Loucy (cell line): ENCODE measurements at regions not wholly inside any gene's neighbourhood (a gene's known extent, or its start where the extent isn't known, plus 50 kb on each side); places are given as distances from the start of the nearest gene placed in this dataset.

Experiments
- H2AFZ ChIP-seq: fragments of 200-600 bp; sonication (generic); 2 replicates; pipeline ENCODE4 v1.6.0; 2016; ENCODE audit warnings: antibody characterized with exemption, mild to moderate bottlenecking, low read length, moderate library complexity
- H3F3A ChIP-seq: fragments of 200-600 bp; 2 replicates; pipeline ENCODE4 v1.6.0; 2016; ENCODE audit warnings: antibody characterized with exemption, low read depth, mild to moderate bottlenecking
- H3K27me3 ChIP-seq: fragments of 200-600 bp; sonication (generic); 2 replicates; pipeline ENCODE4 v1.6.1; 2014; ENCODE audit warnings: low read length, mild to moderate bottlenecking; ENCODE audit not compliant: insufficient read depth, poor library complexity, severe bottlenecking
- H3K36me3 ChIP-seq: fragments of 200-600 bp; sonication (generic); 2 replicates; pipeline ENCODE4 v1.6.1; 2016; ENCODE audit warnings: low read length; ENCODE audit not compliant: insufficient read depth
- H3K4me1 ChIP-seq: fragments of 200-600 bp; sonication (generic); 2 replicates; pipeline ENCODE4 v1.5.1; 2014; ENCODE audit warnings: low read length, mild to moderate bottlenecking; ENCODE audit not compliant: insufficient read depth, poor library complexity, severe bottlenecking
- H3K4me2 ChIP-seq: fragments of 200-600 bp; sonication (generic); 2 replicates; pipeline ENCODE4 v1.6.0; 2014; ENCODE audit warnings: antibody characterized with exemption, low read length, low read depth, mild to moderate bottlenecking; ENCODE audit not compliant: poor library complexity, severe bottlenecking
- H3K4me3 ChIP-seq: fragments of 200-600 bp; sonication (generic); 2 replicates; pipeline ENCODE4 v1.5.1; 2014; ENCODE audit warnings: low read length, mild to moderate bottlenecking, mixed read lengths; ENCODE audit not compliant: poor library complexity, severe bottlenecking
- H3K79me2 ChIP-seq: fragments of 200-600 bp; sonication (generic); 2 replicates; pipeline ENCODE4 v1.6.1; 2014; ENCODE audit warnings: low read length; ENCODE audit not compliant: insufficient read depth
- H3K9ac ChIP-seq: fragments of 200-600 bp; sonication (generic); 2 replicates; pipeline ENCODE4 v1.6.0; 2014; ENCODE audit warnings: mild to moderate bottlenecking, low read depth, low read length, moderate library complexity; ENCODE audit not compliant: poor library complexity, severe bottlenecking
- H3K9me2 ChIP-seq: fragments of 200-600 bp; sonication (generic); replicated peaks from 2 replicates; pipeline ENCODE4 v1.6.1; 2016; ENCODE audit warnings: low read depth, low read length, mixed read lengths
- H3K9me3 ChIP-seq: fragments of 200-600 bp; sonication (generic); 2 replicates; pipeline ENCODE4 v1.6.1; 2014; ENCODE audit warnings: mild to moderate bottlenecking, antibody characterized with exemption, low read length, low read depth; ENCODE audit not compliant: insufficient read depth
- H4K20me1 ChIP-seq: fragments of 200-600 bp; sonication (generic); 2 replicates; pipeline ENCODE4 v1.6.0; 2014; ENCODE audit warnings: antibody characterized with exemption, low read length, mild to moderate bottlenecking; ENCODE audit not compliant: insufficient read depth, poor library complexity, severe bottlenecking
- CTCF ChIP-seq: fragments of 200-600 bp; sonication (generic); conservative IDR thresholded peaks from 2 replicates; pipeline ENCODE4 v1.5.1; 2014; ENCODE audit warnings: mild to moderate bottlenecking, antibody characterized with exemption, low read length
- EZH2phosphoT487 ChIP-seq: fragments of 200-600 bp; IDR thresholded peaks from 2 replicates; pipeline ENCODE4 v1.6.1; 2018; ENCODE audit warnings: antibody characterized with exemption, mild to moderate bottlenecking, moderate library complexity, borderline replicate concordance

DNA sequence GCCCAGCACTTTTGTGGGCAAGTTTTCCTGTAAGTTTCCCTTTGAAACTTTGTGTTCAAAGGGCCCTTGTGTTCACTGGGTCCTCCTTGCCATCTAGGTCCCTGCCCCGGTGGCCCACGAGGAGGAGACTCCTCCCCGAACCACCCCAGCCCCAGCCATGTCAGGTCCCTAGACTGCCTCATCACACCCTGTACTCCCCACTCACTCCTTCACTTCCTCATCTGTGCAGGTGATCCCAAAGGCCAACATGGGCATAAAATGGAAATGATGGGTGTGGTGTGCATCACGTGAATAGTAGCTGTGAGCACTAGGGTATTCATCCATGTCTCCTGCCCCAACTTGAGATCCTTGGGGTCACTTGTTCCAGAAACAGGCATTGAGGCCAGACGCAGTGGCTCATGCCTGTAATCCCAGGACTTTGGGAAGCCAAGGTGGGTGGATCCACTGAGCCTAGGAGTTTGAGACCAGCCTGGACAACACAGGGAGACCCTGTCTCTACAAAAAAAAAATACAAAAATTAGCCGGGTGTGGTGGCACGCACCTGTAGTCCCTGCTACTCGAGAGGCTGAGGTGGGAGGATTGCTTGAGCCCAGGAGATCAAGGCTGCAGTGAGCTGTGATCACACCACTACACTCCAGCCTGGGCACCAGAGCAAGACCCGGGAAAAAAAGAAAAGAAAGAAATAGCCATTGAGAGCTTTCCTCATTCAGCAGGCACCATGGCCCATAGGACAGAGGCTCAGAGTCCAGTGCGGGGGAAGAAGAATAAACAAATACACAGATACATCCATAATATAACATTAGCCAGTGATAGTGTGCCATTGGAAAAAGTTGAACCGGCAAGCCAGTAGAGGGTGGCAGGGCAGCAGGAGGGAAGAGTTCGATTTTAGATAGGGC is 74.5 kb downstream of the KATNIP start:
- Histone ChIP-seq H3K36me3 (no peaks in the 10 kb centered on the region), H3K9ac (no peak overlapping the region), H3K27me3 (no peaks in the 10 kb centered on the region), H4K20me1 (no peaks in the 10 kb centered on the region), H2AFZ (no peak overlapping the region), H3K9me2 (no peaks in the 10 kb centered on the region), H3K9me3 (no peaks in the 10 kb centered on the region), H3K4me2 (no peak overlapping the region), H3K79me2 (no peaks in the 10 kb centered on the region), H3K4me1 (no peaks in the 10 kb centered on the region), H3F3A (no peaks in the 10 kb centered on the region), H3K4me3 (no peak overlapping the region)
- TF ChIP-seq EZH2phosphoT487: no peak
- no peak for TF ChIP-seq CTCF

DNA sequence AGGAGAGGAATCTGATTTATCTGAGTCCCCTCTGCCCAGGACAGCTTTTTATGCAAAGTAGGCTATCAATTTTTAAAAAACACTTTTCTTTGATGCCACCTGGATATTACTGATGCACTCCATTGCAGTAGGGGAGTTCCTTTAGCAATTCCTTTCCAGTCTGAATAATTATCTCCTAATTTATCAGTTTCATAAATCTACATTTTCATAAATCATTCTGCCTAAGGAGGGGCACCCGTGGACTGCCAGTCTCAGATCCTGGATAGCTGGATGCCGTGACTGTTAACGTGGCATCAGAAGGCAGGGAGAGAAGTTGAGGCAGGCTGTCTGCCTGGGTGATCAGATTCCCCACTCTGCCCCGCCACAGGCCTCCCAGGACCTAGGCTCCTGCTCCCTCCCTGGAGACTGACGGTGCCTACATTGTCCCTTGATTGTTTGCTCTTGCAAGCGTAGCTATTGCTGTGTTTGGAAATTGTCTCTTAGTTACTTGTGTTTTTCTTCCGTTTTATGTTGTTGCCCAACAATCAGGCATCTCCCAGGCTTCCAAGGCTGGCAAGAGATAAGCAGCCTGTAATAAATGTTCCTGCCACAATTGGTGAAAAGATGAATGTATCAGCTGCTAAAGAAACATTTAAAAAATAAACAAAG is 75.2 kb downstream of the KATNIP start:
- H3K4me2 ChIP-seq: no peak overlapping the region

DNA sequence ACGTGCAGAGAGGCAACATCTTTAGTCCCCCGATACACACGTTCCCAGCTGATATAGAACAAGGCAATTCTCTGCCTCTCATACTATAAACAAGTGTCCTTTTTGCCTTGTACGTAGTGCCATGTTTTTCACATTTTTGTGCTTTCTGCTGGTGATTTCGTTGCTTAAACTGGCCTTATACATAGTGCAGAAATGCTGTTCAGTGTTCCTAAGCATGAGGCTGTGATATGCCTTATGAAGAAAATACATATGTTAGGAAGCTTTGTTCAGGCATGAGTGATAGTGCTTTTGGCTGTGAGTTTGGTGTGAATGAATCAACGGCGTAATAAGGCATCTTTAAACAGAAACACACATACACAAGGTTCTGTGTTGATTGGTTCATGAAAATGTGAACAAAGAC is 77.2 kb downstream of the KATNIP start:
- H3K36me3 ChIP-seq: peaks cover 3% of the 10 kb centered on the region; the same call in 1 of the 2 replicates
- no peak overlapping the region for H3K9ac ChIP-seq
- no peaks in the 10 kb centered on the region for H3K9me3 ChIP-seq
- no peak overlapping the region for H3K4me3 ChIP-seq
- H3K9me2 ChIP-seq: no peaks in the 10 kb centered on the region
- TF ChIP-seq EZH2phosphoT487: no peak
- no peak for TF ChIP-seq CTCF
- H3K27me3 ChIP-seq: no peaks in the 10 kb centered on the region
- H3K79me2 ChIP-seq: no peaks in the 10 kb centered on the region
- H3F3A ChIP-seq: no peaks in the 10 kb centered on the region
- H3K4me2 ChIP-seq: no peak overlapping the region
- no peaks in the 10 kb centered on the region for H4K20me1 ChIP-seq
- no peaks in the 10 kb centered on the region for H3K4me1 ChIP-seq
- H2AFZ ChIP-seq: no peak overlapping the region

More for the DNA sequence above, 75.2 kb downstream of the KATNIP start:
- H3K9ac ChIP-seq: no peak overlapping the region
- no peaks in the 10 kb centered on the region for H3K27me3 ChIP-seq
- no peaks in the 10 kb centered on the region for H4K20me1 ChIP-seq
- H3K36me3 ChIP-seq: no peaks in the 10 kb centered on the region
- no peaks in the 10 kb centered on the region for H3K4me1 ChIP-seq
- no peak overlapping the region for H2AFZ ChIP-seq
- TF ChIP-seq EZH2phosphoT487 (no peak), CTCF (no peak)
- H3F3A ChIP-seq: no peaks in the 10 kb centered on the region
- H3K4me3 ChIP-seq: no peak overlapping the region
- no peaks in the 10 kb centered on the region for H3K79me2 ChIP-seq
- H3K9me2 ChIP-seq: no peaks in the 10 kb centered on the region
- no peaks in the 10 kb centered on the region for H3K9me3 ChIP-seq
